GM12873 (cell line): ENCODE measurements at regions not wholly inside any gene's neighbourhood (a gene's known extent, or its start where the extent isn't known, plus 50 kb on each side); places are given as distances from the start of the nearest gene placed in this dataset.

Experiments
- TF ChIP-seq, protein P1 (sequence below): IDR thresholded peaks from 2 replicates; pipeline ENCODE4 v1.5.1; 2012; ENCODE audit warnings: low read depth, mild to moderate bottlenecking, moderate library complexity, low read length, control low read depth; ENCODE audit not compliant: insufficient read depth; ENCODE audit errors: missing control alignments

DNA sequence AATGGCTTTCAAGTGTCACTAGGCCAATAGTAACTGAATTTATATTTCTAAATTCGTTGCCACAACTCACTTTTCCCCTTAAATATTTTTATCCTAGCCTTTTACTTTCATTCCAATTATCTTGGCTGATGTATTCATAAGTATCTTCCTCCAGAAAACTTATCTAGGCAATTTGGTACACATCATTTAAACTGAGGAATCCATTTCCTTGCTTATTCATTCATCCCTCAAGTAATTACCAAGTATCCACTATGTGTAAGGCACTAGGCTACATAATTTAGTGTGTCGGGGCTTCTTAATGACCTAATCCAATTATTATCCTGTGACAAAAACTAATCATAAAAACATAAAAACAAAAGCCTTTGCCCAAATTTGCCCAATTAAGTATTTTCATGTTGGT is 258.3 kb upstream of the TCF21 start:
- TF ChIP-seq, protein P1, sequence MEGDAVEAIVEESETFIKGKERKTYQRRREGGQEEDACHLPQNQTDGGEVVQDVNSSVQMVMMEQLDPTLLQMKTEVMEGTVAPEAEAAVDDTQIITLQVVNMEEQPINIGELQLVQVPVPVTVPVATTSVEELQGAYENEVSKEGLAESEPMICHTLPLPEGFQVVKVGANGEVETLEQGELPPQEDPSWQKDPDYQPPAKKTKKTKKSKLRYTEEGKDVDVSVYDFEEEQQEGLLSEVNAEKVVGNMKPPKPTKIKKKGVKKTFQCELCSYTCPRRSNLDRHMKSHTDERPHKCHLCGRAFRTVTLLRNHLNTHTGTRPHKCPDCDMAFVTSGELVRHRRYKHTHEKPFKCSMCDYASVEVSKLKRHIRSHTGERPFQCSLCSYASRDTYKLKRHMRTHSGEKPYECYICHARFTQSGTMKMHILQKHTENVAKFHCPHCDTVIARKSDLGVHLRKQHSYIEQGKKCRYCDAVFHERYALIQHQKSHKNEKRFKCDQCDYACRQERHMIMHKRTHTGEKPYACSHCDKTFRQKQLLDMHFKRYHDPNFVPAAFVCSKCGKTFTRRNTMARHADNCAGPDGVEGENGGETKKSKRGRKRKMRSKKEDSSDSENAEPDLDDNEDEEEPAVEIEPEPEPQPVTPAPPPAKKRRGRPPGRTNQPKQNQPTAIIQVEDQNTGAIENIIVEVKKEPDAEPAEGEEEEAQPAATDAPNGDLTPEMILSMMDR, result no peak

GRCh38 chr6:133631421-133631820 is 257.5 kb upstream of the TCF21 start:
- TF ChIP-seq, protein P1, result no peak

GRCh38 chr6:133632206-133632605 is 256.7 kb upstream of the TCF21 start:
- TF ChIP-seq, protein P1, result no peak

GRCh38 chr6:133632906-133633305 is 256.0 kb upstream of the TCF21 start:
- TF ChIP-seq, protein P1, result no peak

GRCh38 chr6:133634474-133634873 is 254.4 kb upstream of the TCF21 start:
- TF ChIP-seq, protein P1, result no peak

DNA sequence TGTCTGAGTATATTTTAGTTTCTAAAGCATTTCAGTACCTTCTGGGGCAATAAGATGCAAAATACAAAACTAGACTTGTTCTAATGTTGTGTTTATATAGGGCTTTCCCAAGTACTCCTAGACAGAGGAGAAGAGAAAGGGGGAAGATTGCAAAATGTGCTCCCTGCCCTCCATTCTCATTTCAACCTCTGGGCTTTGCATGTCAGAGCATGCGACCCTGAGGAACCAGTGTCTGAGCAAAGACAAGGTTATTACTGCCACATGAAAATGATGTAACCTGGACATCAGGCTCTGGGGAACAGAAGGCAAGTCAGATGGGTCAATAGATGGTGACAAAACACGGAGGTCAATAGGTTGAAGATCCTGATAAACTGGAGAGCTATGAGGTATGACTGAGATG is 253.5 kb upstream of the TCF21 start:
- TF ChIP-seq, protein P1, result no peak

- TF ChIP-seq, protein P1, result no peak
Observed at GRCh38 chr6:133637436-133637835, 251.5 kb upstream of the TCF21 start.

DNA sequence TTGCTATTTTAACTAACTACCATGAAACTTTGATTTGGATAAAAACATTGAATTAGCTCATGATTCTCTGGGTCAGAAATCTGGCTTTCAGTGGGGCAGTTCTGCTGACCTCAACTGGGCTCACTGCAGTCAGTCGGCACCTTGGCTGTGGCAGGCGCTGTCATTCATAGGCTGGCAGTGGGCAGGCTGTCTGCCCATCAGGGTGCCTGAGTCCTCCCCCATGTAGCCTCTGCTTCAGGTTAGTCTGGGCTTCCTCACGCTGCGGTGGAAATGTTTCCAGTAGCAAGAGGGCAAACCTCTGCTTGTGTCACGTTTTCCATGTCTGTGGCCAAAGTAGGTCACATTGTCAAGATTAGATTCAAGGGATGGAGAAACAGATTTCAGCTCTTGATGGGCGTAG is 251.0 kb upstream of the TCF21 start:
- TF ChIP-seq, protein P1, result no peak
